A673 (cell line): ENCODE measurements at regions not wholly inside any gene's neighbourhood (a gene's known extent, or its start where the extent isn't known, plus 50 kb on each side); places are given as distances from the start of the nearest gene placed in this dataset.

Experiments
- CTCF ChIP-seq: fragments of 300-800, 200-600 bp; sonication (generic); conservative IDR thresholded peaks from 2 replicates; pipeline ENCODE4 v1.5.1; 2017; ENCODE audit warnings: low read depth, mild to moderate bottlenecking, antibody characterized with exemption, low read length, moderate library complexity, mixed read lengths
- EZH2 ChIP-seq: fragments of 200-600 bp; sonication (generic); IDR thresholded peaks from 2 replicates; pipeline ENCODE4 v1.6.1; 2017; ENCODE audit warnings: borderline replicate concordance, low read depth, mild to moderate bottlenecking, mixed read lengths, antibody characterized with exemption, low read length; ENCODE audit not compliant: poor library complexity, severe bottlenecking

- TF ChIP-seq CTCF (no peak), EZH2 (no peak)
Measured at GRCh38 chr2:66875941-66876462, 441.1 kb downstream of the MEIS1 start.
